Endothelial cell of umbilical vein (primary cell): ENCODE measurements at regions not wholly inside any gene's neighbourhood (a gene's known extent, or its start where the extent isn't known, plus 50 kb on each side); places are given as distances from the start of the nearest gene placed in this dataset.
"Not testable (repeated sequence)": the region's sequence is repeated elsewhere in the genome, so short reads cannot be mapped to it uniquely, and the experiment has no call there.

Source experiments
- BruUV-seq: library from RNA; stranded (reverse); fragments of 400-500 nt; replicated peaks from 2 replicates; lab custom pipeline; 2021; lab: Mats Ljungman, UMichigan
- CTCF ChIA-PET: fragments of 300-600, 350-600 bp; sonication (Branson Sonifier 250); formaldehyde crosslinking; loops from one replicate; lab custom pipeline; 2021; ENCODE audit warnings: antibody characterized with exemption, inconsistent platforms; lab: Charles Lee
- POLR2A ChIA-PET: fragments of 300-600, 350-600 bp; sonication (Branson Sonifier 250); formaldehyde crosslinking; loops from one replicate; lab custom pipeline; 2021; ENCODE audit warnings: antibody characterized with exemption, inconsistent platforms; lab: Charles Lee
- DNase-seq: peaks from one replicate; pipeline ENCODE4 v3.0.0-alpha.2; 2011; ENCODE audit warnings: low read depth, low spot score
- FAIRE-seq: peaks from 2 replicates; lab custom pipeline; 2011; peaks lifted over from hg19 to GRCh38; lab: Jason Lieb, UNC
- H2AFZ ChIP-seq: 2 replicates; pipeline ENCODE4 v1.6.0; 2012; ENCODE audit warnings: low read depth, low read length, control low read depth, inconsistent platforms
- H3K27ac ChIP-seq: 2 replicates; pipeline ENCODE4 v1.5.1; 2011; ENCODE audit warnings: low read depth, mild to moderate bottlenecking, control low read depth, low read length, moderate library complexity; ENCODE audit not compliant: insufficient read depth
- H3K27me3 ChIP-seq, 2 experiments: 2 replicates each; pipeline versions ENCODE4 v1.6.0 to v1.6.1; 2011; ENCODE audit warnings: low read length in 2 of 2, mixed read lengths in 1 of 2; ENCODE audit not compliant: control insufficient read depth in 2 of 2, insufficient read depth in 2 of 2
- H3K36me3 ChIP-seq, 2 experiments: 2 replicates in 1 of 2; 3 replicates in 1 of 2; pipeline ENCODE4 v1.5.1; 2011; ENCODE audit warnings: low read length in 2 of 2, mild to moderate bottlenecking in 1 of 2, moderate library complexity in 1 of 2; ENCODE audit not compliant: control insufficient read depth in 2 of 2, insufficient read depth in 2 of 2; ENCODE audit errors: extremely low read depth in 1 of 2
- H3K4me1 ChIP-seq: 3 replicates; pipeline ENCODE4 v1.5.1; 2011; ENCODE audit warnings: mild to moderate bottlenecking, low read length; ENCODE audit not compliant: control insufficient read depth, insufficient read depth; ENCODE audit errors: extremely low read depth
- H3K4me2 ChIP-seq: 2 replicates; pipeline ENCODE4 v1.6.1; 2011; ENCODE audit warnings: low read length, control low read depth, mixed read lengths; ENCODE audit not compliant: insufficient read depth
- H3K4me3 ChIP-seq, 3 experiments: fragments of 200-600 bp in 1 of 3; sonication (generic), shearing (Covaris generic) in 1 of 3; replicated peaks in 1 of 3; 2 replicates each; pipeline ENCODE4 v1.5.1; 2011 to 2016; ENCODE audit warnings: control low read depth in 3 of 3, low read length in 3 of 3, mild to moderate bottlenecking in 2 of 3, inconsistent platforms in 1 of 3, low read depth in 1 of 3, moderate library complexity in 1 of 3; ENCODE audit not compliant: insufficient read depth in 1 of 3
- H3K79me2 ChIP-seq: 2 replicates; pipeline ENCODE4 v1.6.0; 2012; ENCODE audit warnings: low read length, inconsistent platforms; ENCODE audit not compliant: control insufficient read depth, insufficient read depth
- H3K9ac ChIP-seq: replicated peaks from 2 replicates; pipeline ENCODE3; 2011; ENCODE audit warnings: low read length, control low read depth; ENCODE audit not compliant: insufficient read depth; ENCODE audit errors: extremely low read depth
- H3K9me1 ChIP-seq: replicated peaks from 3 replicates; pipeline ENCODE4 v1.6.0; 2011; ENCODE audit warnings: mild to moderate bottlenecking, low read length; ENCODE audit not compliant: control insufficient read depth, insufficient read depth; ENCODE audit errors: extremely low read depth
- H3K9me3 ChIP-seq: replicated peaks from 2 replicates; pipeline ENCODE4 v1.5.1; 2012; ENCODE audit warnings: low read length, inconsistent platforms; ENCODE audit not compliant: control insufficient read depth, insufficient read depth
- H4K20me1 ChIP-seq: replicated peaks from 2 replicates; pipeline ENCODE3; 2011; ENCODE audit warnings: mild to moderate bottlenecking, low read length; ENCODE audit not compliant: control insufficient read depth, insufficient read depth; ENCODE audit errors: extremely low read depth
- EZH2 ChIP-seq: IDR thresholded peaks from 2 replicates; pipeline ENCODE4 v1.6.1; 2012; ENCODE audit warnings: borderline replicate concordance, low read depth, mild to moderate bottlenecking, moderate library complexity, low read length, inconsistent platforms; ENCODE audit not compliant: severe bottlenecking
- FOS ChIP-seq: IDR thresholded peaks from 2 replicates; pipeline ENCODE4 v1.6.1; 2011; ENCODE audit warnings: mild to moderate bottlenecking, low read length, moderate library complexity, borderline replicate concordance; ENCODE audit not compliant: insufficient read depth
- GATA2 ChIP-seq: IDR thresholded peaks from 2 replicates; pipeline ENCODE4 v1.7.0; 2011; ENCODE audit warnings: low read depth, mild to moderate bottlenecking, moderate library complexity, mixed read lengths, low read length; ENCODE audit not compliant: insufficient read length, insufficient read depth
- JUN ChIP-seq: IDR thresholded peaks from 2 replicates; pipeline ENCODE4 v1.6.1; 2011; ENCODE audit warnings: borderline replicate concordance, low read depth; ENCODE audit not compliant: insufficient read length, insufficient read depth
- MYC ChIP-seq: IDR thresholded peaks from one replicate; pipeline ENCODE4 v1.6.1; 2011; ENCODE audit warnings: mild to moderate bottlenecking, low read depth, low read length
- POLR2A ChIP-seq: IDR thresholded peaks from 2 replicates; pipeline ENCODE4 v1.6.1; 2012; ENCODE audit warnings: low read depth, mild to moderate bottlenecking, control low read depth, low read length
- POLR2AphosphoS5 ChIP-seq: IDR thresholded peaks from 2 replicates; pipeline ENCODE4 v1.6.1; 2012; ENCODE audit warnings: low read depth, mild to moderate bottlenecking, control low read depth, low read length, moderate library complexity; ENCODE audit not compliant: insufficient read depth
- dilution Hi-C: fragments of 300-500 bp; cut with MboI; formaldehyde crosslinking; loops from one replicate; pipeline ENCODE4 v1.15.0; 2019; ENCODE audit warnings: low sequenced_read_pairs; ENCODE audit not compliant: extremely low pct_ligation_motif_present
- intact Hi-C: fragments of 100-400 bp; cut with micrococcal nuclease; formaldehyde crosslinking; loops from one replicate; pipeline ENCODE4 v1.10.0; 2022
- TF ChIP-seq, protein P1 (sequence below): IDR thresholded peaks from 2 replicates; pipeline ENCODE4 v1.6.1; 2011; ENCODE audit not compliant: insufficient read depth, insufficient read length
- TF ChIP-seq, protein P2 (sequence below), 2 donors: IDR thresholded peaks; 1 replicate in 1 of 2; 2 replicates in 1 of 2; pipeline ENCODE4 v1.5.1; 2011; ENCODE audit warnings: low read length in 2 of 2, mild to moderate bottlenecking in 2 of 2, moderate library complexity in 2 of 2, control low read depth in 1 of 2, inconsistent platforms in 1 of 2, low read depth in 1 of 2; ENCODE audit not compliant: insufficient read depth in 1 of 2; ENCODE audit errors: extremely low read depth in 1 of 2

DNA sequence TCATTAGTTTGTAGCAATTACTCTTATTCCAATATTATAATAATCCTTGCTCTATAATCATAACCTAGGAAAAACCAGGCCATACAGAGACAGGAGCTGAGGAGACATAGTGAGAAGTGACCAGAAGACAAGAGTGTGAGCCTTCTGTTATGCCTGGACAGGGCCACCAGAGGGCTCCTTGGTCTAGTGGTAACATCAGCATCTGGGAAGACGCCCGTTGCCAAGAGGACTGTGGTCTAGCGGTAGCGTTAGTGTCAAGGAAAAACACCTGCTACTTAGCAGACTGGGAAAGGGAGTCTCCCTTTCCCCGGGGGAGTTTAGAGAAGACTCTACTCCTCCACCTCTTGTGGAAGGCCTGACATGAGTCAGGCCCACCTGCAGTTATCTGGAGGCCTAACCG is 97.0 kb downstream of the F11 start:
- POLR2A ChIA-PET, dilution Hi-C loops, H4K20me1 ChIP-seq, H3K4me2 ChIP-seq, BruUV-seq, H3K9me3 ChIP-seq, FAIRE-seq, H3K4me3 ChIP-seq, intact Hi-C loops, H3K36me3 ChIP-seq, H3K4me1 ChIP-seq, H3K9ac ChIP-seq, H3K27ac ChIP-seq, H3K9me1 ChIP-seq, DNase-seq, H2AFZ ChIP-seq, H3K27me3 ChIP-seq, H3K79me2 ChIP-seq, CTCF ChIA-PET: not testable (repeated sequence)

DNA sequence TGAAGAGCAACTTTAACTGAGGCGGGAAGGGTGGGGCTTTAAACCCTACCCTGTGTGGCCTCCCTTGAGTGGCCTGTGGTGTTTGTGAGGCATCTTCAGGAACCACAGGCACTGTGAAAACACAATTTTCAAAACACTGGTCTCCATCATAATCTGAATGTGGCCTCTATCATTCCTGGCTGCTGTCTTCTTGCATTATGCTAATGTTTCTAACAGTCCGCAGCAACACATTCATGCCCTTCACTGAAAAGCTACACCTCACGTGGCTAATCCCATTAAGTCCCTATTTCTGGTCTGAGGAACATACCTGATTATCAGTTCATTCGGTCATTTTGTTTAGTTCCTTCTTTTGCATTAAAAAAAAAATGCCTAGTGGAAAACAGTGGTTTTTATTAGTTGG is 94.6 kb downstream of the F11 start:
- DNase-seq: no peak
- no TSS peak for BruUV-seq
- FAIRE-seq: no peak
- no peaks in the 10 kb centered on the region for H3K27me3 ChIP-seq
- no peaks in the 10 kb centered on the region for H3K79me2 ChIP-seq
- no peaks in the 10 kb centered on the region for H3K4me1 ChIP-seq
- H3K4me2 ChIP-seq: no peak overlapping the region
- H3K4me3 ChIP-seq: no peak overlapping the region
- no peaks in the 10 kb centered on the region for H4K20me1 ChIP-seq
- ChIA-PET CTCF (no interaction called here), POLR2A (no interaction called here)
- dilution Hi-C loops (no loop called here), intact Hi-C loops (no loop called here)
- H3K36me3 ChIP-seq: no peaks in the 10 kb centered on the region
- TF ChIP-seq, protein P1, sequence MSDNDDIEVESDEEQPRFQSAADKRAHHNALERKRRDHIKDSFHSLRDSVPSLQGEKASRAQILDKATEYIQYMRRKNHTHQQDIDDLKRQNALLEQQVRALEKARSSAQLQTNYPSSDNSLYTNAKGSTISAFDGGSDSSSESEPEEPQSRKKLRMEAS: no peak
- TF ChIP-seq GATA2: no peak
- no peak for TF ChIP-seq POLR2AphosphoS5
- TF ChIP-seq, protein P2, sequence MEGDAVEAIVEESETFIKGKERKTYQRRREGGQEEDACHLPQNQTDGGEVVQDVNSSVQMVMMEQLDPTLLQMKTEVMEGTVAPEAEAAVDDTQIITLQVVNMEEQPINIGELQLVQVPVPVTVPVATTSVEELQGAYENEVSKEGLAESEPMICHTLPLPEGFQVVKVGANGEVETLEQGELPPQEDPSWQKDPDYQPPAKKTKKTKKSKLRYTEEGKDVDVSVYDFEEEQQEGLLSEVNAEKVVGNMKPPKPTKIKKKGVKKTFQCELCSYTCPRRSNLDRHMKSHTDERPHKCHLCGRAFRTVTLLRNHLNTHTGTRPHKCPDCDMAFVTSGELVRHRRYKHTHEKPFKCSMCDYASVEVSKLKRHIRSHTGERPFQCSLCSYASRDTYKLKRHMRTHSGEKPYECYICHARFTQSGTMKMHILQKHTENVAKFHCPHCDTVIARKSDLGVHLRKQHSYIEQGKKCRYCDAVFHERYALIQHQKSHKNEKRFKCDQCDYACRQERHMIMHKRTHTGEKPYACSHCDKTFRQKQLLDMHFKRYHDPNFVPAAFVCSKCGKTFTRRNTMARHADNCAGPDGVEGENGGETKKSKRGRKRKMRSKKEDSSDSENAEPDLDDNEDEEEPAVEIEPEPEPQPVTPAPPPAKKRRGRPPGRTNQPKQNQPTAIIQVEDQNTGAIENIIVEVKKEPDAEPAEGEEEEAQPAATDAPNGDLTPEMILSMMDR (IDR thresholded peaks at IDR 0.05; ENCODE audit: extremely low read depth in 1 of 2, insufficient read depth in 1 of 2, low read depth in 1 of 2, low read length in 2 of 2): no peak
- TF ChIP-seq JUN: no peak
- TF ChIP-seq FOS: no peak
- no peak for TF ChIP-seq MYC
- TF ChIP-seq POLR2A: no peak
- no peak for TF ChIP-seq EZH2
- no peak overlapping the region for H2AFZ ChIP-seq
- H3K9me1 ChIP-seq: no peaks in the 10 kb centered on the region
- no peak overlapping the region for H3K9ac ChIP-seq
- H3K9me3 ChIP-seq: peaks cover 5% of the 10 kb centered on the region
- H3K27ac ChIP-seq: no peak overlapping the region
